Liver (tissue), 3 donors: ENCODE measurements at regions not wholly inside any gene's neighbourhood (a gene's known extent, or its start where the extent isn't known, plus 50 kb on each side); places are given as distances from the start of the nearest gene placed in this dataset.

ENCODE experiments used
- CTCF ChIP-seq: fragments of 150-350 bp; IDR thresholded peaks from 2 replicates; pipeline ENCODE4 v1.5.1; 2017; ENCODE audit warnings: improper control_type of control experiment, low read depth, low read length; ENCODE audit not compliant: missing input control
- EGR1 ChIP-seq, 2 donors: IDR thresholded peaks; 2 replicates each; pipeline ENCODE4 v1.6.1; 2016 to 2018; ENCODE audit warnings: antibody characterized with exemption in 2 of 2, low read depth in 2 of 2
- GABPA ChIP-seq, 2 donors: IDR thresholded peaks in 1 of 2; conservative IDR thresholded peaks in 1 of 2; 2 replicates each; pipeline ENCODE4 v1.6.1; 2016; ENCODE audit warnings: antibody characterized with exemption in 2 of 2, mild to moderate bottlenecking in 1 of 2, moderate library complexity in 1 of 2
- HNF4G ChIP-seq: IDR thresholded peaks from 2 replicates; pipeline ENCODE4 v1.6.1; 2016; ENCODE audit warnings: antibody characterized with exemption
- MAX ChIP-seq: IDR thresholded peaks from 2 replicates; pipeline ENCODE4 v1.6.1; 2016; ENCODE audit warnings: antibody characterized with exemption
- REST ChIP-seq: IDR thresholded peaks from 2 replicates; pipeline ENCODE4 v1.6.1; 2016; ENCODE audit warnings: antibody characterized with exemption, mild to moderate bottlenecking
- RXRA ChIP-seq, 2 donors: IDR thresholded peaks; 2 replicates each; pipeline ENCODE4 v1.6.1; 2017 to 2018; ENCODE audit warnings: antibody characterized with exemption in 2 of 2, mild to moderate bottlenecking in 1 of 2
- SP1 ChIP-seq: IDR thresholded peaks from 2 replicates; pipeline ENCODE4 v1.6.1; 2018; ENCODE audit warnings: antibody characterized with exemption, mild to moderate bottlenecking
- TAF1 ChIP-seq: conservative IDR thresholded peaks from 2 replicates; pipeline ENCODE4 v1.6.1; 2016; ENCODE audit warnings: antibody characterized with exemption, mild to moderate bottlenecking
- ZBTB33 ChIP-seq: IDR thresholded peaks from 2 replicates; pipeline ENCODE4 v1.6.1; 2016; ENCODE audit warnings: antibody characterized with exemption
- donor health status: healthy.
- donor health status: healthy.

- no peak for TF ChIP-seq CTCF
- TF ChIP-seq HNF4G: no peak
- no peak for TF ChIP-seq TAF1
- TF ChIP-seq EGR1 (IDR thresholded peaks at IDR 0.05; ENCODE audit: low read depth in 2 of 2): no peak
- no peak for TF ChIP-seq GABPA (IDR thresholded peaks at IDR 0.05 in 1 of 2, conservative IDR thresholded peaks at IDR 0.05 in 1 of 2)
- no peak for TF ChIP-seq ZBTB33
- no peak for TF ChIP-seq REST
- no peak for TF ChIP-seq RXRA (IDR thresholded peaks at IDR 0.05)
- TF ChIP-seq SP1: no peak
- TF ChIP-seq MAX: no peak
These were observed 270.4 kb downstream of the ZBBX start for GRCh38 chr3:167109746-167110145.
